ENCODE measurements at regions not wholly inside any gene's neighbourhood (a gene's known extent, or its start where the extent isn't known, plus 50 kb on each side); places are given as distances from the start of the nearest gene placed in this dataset.

DNA sequence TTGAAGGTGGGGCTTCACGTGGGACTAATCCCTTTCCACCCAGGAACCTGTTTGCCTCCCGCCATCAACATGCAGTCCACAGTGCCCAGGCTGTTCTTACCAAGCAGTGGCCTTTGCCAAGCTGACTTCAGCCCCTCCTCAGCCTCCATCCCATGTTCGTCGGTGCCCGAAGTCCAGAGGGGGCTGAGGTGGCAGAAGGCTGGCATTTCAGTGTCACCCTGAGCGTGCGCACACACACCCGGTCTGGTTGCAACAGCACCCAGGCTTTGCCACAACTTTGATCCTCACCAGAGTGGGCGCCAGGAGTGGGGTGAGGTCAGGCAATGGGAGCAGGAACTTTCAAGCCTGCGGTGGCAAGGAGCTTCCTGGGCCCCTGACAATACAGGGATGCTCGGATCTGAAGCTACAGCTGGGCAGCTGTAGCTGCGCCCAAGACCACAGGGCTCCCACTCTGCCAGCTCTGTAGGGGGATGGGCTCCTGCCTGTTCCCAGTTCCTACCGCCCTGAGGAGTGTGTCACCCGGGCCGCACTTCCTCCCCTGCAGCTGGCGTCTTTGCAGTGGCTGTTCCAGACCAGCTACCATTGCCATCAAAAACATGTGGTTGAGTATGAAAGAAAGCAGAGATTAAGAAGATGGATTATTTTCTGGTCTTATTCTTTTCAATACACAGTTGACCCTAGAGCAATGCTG is 428.0 kb downstream of the EPHA5 start:
- TF ChIP-seq, protein P1, sequence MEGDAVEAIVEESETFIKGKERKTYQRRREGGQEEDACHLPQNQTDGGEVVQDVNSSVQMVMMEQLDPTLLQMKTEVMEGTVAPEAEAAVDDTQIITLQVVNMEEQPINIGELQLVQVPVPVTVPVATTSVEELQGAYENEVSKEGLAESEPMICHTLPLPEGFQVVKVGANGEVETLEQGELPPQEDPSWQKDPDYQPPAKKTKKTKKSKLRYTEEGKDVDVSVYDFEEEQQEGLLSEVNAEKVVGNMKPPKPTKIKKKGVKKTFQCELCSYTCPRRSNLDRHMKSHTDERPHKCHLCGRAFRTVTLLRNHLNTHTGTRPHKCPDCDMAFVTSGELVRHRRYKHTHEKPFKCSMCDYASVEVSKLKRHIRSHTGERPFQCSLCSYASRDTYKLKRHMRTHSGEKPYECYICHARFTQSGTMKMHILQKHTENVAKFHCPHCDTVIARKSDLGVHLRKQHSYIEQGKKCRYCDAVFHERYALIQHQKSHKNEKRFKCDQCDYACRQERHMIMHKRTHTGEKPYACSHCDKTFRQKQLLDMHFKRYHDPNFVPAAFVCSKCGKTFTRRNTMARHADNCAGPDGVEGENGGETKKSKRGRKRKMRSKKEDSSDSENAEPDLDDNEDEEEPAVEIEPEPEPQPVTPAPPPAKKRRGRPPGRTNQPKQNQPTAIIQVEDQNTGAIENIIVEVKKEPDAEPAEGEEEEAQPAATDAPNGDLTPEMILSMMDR (IDR thresholded peaks at IDR 0.05; ENCODE audit: insufficient read depth, low read length): no peak
- no peak for TF ChIP-seq POLR2AphosphoS5 (IDR thresholded peaks at IDR 0.05; ENCODE audit: low read depth)
- TF ChIP-seq GABPA (IDR thresholded peaks at IDR 0.05; ENCODE audit: low read depth): no peak
- TF ChIP-seq, protein P2, sequence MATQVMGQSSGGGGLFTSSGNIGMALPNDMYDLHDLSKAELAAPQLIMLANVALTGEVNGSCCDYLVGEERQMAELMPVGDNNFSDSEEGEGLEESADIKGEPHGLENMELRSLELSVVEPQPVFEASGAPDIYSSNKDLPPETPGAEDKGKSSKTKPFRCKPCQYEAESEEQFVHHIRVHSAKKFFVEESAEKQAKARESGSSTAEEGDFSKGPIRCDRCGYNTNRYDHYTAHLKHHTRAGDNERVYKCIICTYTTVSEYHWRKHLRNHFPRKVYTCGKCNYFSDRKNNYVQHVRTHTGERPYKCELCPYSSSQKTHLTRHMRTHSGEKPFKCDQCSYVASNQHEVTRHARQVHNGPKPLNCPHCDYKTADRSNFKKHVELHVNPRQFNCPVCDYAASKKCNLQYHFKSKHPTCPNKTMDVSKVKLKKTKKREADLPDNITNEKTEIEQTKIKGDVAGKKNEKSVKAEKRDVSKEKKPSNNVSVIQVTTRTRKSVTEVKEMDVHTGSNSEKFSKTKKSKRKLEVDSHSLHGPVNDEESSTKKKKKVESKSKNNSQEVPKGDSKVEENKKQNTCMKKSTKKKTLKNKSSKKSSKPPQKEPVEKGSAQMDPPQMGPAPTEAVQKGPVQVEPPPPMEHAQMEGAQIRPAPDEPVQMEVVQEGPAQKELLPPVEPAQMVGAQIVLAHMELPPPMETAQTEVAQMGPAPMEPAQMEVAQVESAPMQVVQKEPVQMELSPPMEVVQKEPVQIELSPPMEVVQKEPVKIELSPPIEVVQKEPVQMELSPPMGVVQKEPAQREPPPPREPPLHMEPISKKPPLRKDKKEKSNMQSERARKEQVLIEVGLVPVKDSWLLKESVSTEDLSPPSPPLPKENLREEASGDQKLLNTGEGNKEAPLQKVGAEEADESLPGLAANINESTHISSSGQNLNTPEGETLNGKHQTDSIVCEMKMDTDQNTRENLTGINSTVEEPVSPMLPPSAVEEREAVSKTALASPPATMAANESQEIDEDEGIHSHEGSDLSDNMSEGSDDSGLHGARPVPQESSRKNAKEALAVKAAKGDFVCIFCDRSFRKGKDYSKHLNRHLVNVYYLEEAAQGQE (IDR thresholded peaks at IDR 0.05; ENCODE audit: insufficient replicate concordance, low read depth): no peak
